Right lobe of liver (tissue), 6 donors: ENCODE measurements at regions not wholly inside any gene's neighbourhood (a gene's known extent, or its start where the extent isn't known, plus 50 kb on each side); places are given as distances from the start of the nearest gene placed in this dataset.

ENCODE experiments used
- ATAC-seq, 4 donors: fragments of 200-7000 bp; cut with Tn5 transposase; one replicate each; pipeline ENCODE4 v1.9.1; 2020; ENCODE audit warnings: mild to moderate bottlenecking in 4 of 4, moderate library complexity in 4 of 4
- DNase-seq, 3 donors: peaks; one replicate each; pipeline ENCODE4 v3.0.0-alpha.2; 2020
- H3K27ac ChIP-seq, 3 donors: fragments of 200-600 bp; one replicate each; pipeline ENCODE4 v1.8.0; 2022
- H3K27me3 ChIP-seq, 2 donors: fragments of 200-600 bp; one replicate each; pipeline ENCODE4 v1.8.0; 2022
- H3K36me3 ChIP-seq, 4 donors: fragments of 200-600 bp; sonication (generic) in 1 of 4; one replicate each; pipeline versions ENCODE4 v1.5.1 to v1.8.0; 2017 to 2022; ENCODE audit warnings: control low read depth in 1 of 4
- H3K4me1 ChIP-seq, 4 donors: fragments of 200-600 bp; sonication (generic) in 1 of 4; one replicate each; pipeline versions ENCODE4 v1.5.1 to v1.8.0; 2017 to 2022; ENCODE audit warnings: control low read depth in 1 of 4
- H3K4me3 ChIP-seq, 3 donors: fragments of 200-600 bp; one replicate each; pipeline ENCODE4 v1.8.0; 2022
- H3K9me3 ChIP-seq, 4 donors: fragments of 200-600 bp; sonication (generic) in 1 of 4; one replicate each; pipeline versions ENCODE4 v1.5.1 to v1.8.0; 2017 to 2022; ENCODE audit warnings: control low read depth in 1 of 4
- POLR2A ChIP-seq: fragments of 450-650 bp; IDR thresholded peaks from one replicate; pipeline ENCODE4 v1.6.1; 2017; ENCODE audit warnings: antibody characterized with exemption, mild to moderate bottlenecking
- WGBS: methylation state at CpG from one replicate; pipeline ENCODE4 v1.1.6; 2018; ENCODE audit warnings: low coverage, low lambda C conversion rate; ENCODE audit not compliant: insufficient coverage; ENCODE audit errors: missing lambda C conversion rate; 5-methylcytosine and 5-hydroxymethylcytosine counted together
- intact Hi-C, 2 donors: fragments of 100-400 bp; cut with DNase I; formaldehyde crosslinking; loops; one replicate each; pipeline versions ENCODE4 v1.11.2 to v1.14.1; 2022
- TF ChIP-seq, protein P1 (sequence below), 4 donors: fragments of 200-600 bp in 3 of 4; fragments of 450-650 bp in 1 of 4; IDR thresholded peaks; one replicate each; pipeline versions ENCODE4 v1.5.1 to v1.8.0; 2016 to 2022; ENCODE audit warnings: antibody characterized with exemption in 4 of 4, mild to moderate bottlenecking in 2 of 4
- donor health status: DM: no; HTN: yes; CAD: no.
- donor health status: DM: no; HTN: no; CAD: no.
- donor health status: DM: no; HTN: no; CAD: no.
- donor health status: DM: no; HTN: yes; CAD: no.
- donor health status: DM: no; HTN: yes; CAD: no.

DNA sequence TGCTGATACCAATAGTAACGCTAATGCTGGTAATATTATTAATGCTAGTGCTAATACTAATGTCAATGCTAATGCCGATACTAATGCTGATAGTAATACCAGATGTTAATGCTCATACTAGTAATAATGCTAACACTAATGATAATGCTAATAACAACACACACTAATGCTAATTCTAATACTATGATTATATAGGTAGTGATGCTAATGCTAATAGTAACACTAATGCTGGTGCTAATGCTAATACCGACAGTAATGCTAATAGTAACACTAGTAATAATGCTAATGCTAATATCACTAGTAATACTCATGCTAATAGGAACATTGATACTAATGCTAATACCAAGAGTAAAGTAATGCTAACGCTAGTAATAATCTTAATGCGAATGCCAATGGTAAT is 406.4 kb upstream of the RNF32 start:
- H3K27me3 ChIP-seq = no peaks in the 10 kb centered on the region
- H3K27ac ChIP-seq = no peak overlapping the region
- 90% methylated on average over 5 of the region's 5 CpGs for WGBS
- H3K9me3 ChIP-seq = no peaks in the 10 kb centered on the region
- TF ChIP-seq POLR2A = no peak
- TF ChIP-seq, protein P1, sequence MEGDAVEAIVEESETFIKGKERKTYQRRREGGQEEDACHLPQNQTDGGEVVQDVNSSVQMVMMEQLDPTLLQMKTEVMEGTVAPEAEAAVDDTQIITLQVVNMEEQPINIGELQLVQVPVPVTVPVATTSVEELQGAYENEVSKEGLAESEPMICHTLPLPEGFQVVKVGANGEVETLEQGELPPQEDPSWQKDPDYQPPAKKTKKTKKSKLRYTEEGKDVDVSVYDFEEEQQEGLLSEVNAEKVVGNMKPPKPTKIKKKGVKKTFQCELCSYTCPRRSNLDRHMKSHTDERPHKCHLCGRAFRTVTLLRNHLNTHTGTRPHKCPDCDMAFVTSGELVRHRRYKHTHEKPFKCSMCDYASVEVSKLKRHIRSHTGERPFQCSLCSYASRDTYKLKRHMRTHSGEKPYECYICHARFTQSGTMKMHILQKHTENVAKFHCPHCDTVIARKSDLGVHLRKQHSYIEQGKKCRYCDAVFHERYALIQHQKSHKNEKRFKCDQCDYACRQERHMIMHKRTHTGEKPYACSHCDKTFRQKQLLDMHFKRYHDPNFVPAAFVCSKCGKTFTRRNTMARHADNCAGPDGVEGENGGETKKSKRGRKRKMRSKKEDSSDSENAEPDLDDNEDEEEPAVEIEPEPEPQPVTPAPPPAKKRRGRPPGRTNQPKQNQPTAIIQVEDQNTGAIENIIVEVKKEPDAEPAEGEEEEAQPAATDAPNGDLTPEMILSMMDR (IDR thresholded peaks at IDR 0.05) = no peak
- ATAC-seq = no peak
- H3K36me3 ChIP-seq = no peaks in the 10 kb centered on the region
- H3K4me1 ChIP-seq = no peaks in the 10 kb centered on the region
- intact Hi-C loops = no loop called here
- no peak for DNase-seq
- no peak overlapping the region for H3K4me3 ChIP-seq

DNA sequence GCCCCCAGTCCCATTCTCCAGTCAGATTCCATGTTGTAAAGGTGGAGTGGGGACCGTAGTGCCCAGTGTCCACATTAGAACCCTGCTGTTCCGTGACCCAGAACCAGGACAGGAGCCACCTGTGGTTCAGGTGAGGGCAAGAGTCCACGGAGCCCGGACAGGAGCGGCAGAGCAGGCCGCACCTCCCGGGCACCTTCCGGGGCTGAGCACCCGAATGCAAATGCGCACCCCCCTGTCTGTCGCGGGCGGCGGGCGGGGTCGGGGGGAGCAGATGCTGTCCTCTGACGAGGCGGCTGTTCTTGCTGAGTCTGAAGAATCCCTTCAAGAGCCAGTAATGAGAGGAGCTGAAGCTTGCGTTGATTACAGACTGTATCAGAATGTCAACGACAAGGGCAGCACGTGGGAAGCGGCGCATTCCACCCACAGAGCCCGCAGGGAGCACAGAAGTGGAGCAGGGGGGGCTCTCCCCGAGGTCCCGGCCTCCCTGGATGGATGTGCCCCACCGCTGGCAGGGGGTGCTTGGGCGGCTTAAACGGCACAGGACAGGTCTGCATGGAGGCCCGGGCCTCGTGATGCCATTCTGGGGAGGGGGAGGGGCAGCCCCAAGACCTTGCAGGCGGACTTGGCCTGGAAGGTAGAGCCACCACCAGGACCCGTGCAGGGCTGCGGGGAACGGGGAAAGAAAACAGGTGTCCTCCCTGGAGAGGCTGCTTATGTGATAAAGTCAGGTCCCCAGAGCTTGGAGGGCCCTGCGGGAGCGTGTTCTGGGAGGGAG is 407.5 kb upstream of the RNF32 start:
- DNase-seq (no peak), ATAC-seq (no peak)
- H3K27me3 ChIP-seq = no peaks in the 10 kb centered on the region
- WGBS = 85% methylated on average over 24 of the region's 37 CpGs
- H3K4me1 ChIP-seq = no peaks in the 10 kb centered on the region
- TF ChIP-seq POLR2A = no peak
- TF ChIP-seq, protein P1 (IDR thresholded peaks at IDR 0.05) = no peak
- H3K36me3 ChIP-seq = no peaks in the 10 kb centered on the region
- no peak overlapping the region for H3K27ac ChIP-seq
- H3K4me3 ChIP-seq = no peak overlapping the region
- H3K9me3 ChIP-seq = no peaks in the 10 kb centered on the region
- intact Hi-C loops = no loop called here

DNA sequence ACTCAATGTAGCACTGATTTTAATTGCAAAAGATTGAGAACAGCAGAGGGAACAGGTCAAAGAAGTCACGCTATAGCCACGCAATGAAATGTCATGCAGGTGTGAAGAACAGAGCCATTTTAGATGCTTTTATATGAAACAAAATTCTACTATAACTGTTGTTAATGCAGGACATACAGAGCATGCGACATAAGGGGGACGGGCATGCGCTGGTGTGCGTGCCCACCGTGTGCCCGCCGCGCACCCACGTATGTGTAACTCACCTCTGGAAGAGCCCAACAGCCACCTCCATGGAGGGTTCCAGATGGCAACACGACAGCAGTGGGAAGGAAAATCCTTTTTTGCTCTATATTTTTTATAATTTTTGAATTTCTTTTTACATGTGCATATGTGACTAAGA is 410.0 kb upstream of the RNF32 start:
- 83% methylated on average over 10 of the region's 12 CpGs for WGBS
- H3K9me3 ChIP-seq = no peaks in the 10 kb centered on the region
- ATAC-seq (no peak), DNase-seq (no peak)
- no peaks in the 10 kb centered on the region for H3K4me1 ChIP-seq
- TF ChIP-seq, protein P1 (IDR thresholded peaks at IDR 0.05) = no peak
- no peak for TF ChIP-seq POLR2A
- intact Hi-C loops = no loop called here
- H3K27me3 ChIP-seq = no peaks in the 10 kb centered on the region
- no peaks in the 10 kb centered on the region for H3K36me3 ChIP-seq
- no peak overlapping the region for H3K4me3 ChIP-seq
- H3K27ac ChIP-seq = no peak overlapping the region

DNA sequence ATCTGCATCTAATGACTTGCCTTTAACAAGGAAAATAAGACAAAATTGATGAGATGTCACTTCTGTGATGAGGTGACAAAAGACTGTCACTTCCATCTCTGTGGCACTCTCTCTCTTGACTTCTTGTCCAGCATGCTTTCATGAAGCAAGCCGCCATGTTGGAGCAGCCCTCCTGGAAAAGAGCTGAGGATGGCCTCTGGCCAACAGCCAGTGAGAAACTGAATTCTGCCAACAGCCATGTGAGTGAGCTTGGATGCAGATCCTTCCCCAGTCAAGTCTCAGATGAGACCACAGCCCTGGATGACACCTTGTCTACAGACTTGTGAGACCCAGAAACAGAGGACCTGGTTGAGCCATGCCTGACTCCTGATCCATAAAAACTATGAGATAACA is 412.6 kb upstream of the SHH start:
- no peaks in the 10 kb centered on the region for H3K27me3 ChIP-seq
- H3K27ac ChIP-seq = no peak overlapping the region
- DNase-seq = no peak
- no CpG with 5 or more reads among the region's 1 CpG for WGBS
- no peak overlapping the region for H3K4me3 ChIP-seq
- no peaks in the 10 kb centered on the region for H3K9me3 ChIP-seq
- no peak for ATAC-seq
- no peaks in the 10 kb centered on the region for H3K4me1 ChIP-seq
- intact Hi-C loops = no loop called here
- H3K36me3 ChIP-seq = no peaks in the 10 kb centered on the region
- TF ChIP-seq POLR2A = no peak
- TF ChIP-seq, protein P1 (IDR thresholded peaks at IDR 0.05) = no peak
